ENCODE measurements at regions not wholly inside any gene's neighbourhood (a gene's known extent, or its start where the extent isn't known, plus 50 kb on each side); places are given as distances from the start of the nearest gene placed in this dataset.
"Not testable (repeated sequence)": the region's sequence is repeated elsewhere in the genome, so short reads cannot be mapped to it uniquely, and the experiment has no call there.

- H3K27ac ChIP-seq (ENCODE audit: low read length), result no peak overlapping the region
- no peaks in the 10 kb centered on the region for H3K27me3 ChIP-seq (ENCODE audit: low read depth, low read length)
- H3K4me1 ChIP-seq (ENCODE audit: low read length), result no peaks in the 10 kb centered on the region
- no peaks in the 10 kb centered on the region for H3K79me2 ChIP-seq (ENCODE audit: low read length)
- H3K36me3 ChIP-seq (replicated peaks; ENCODE audit: low read depth, low read length), result no peaks in the 10 kb centered on the region
- no peak overlapping the region for H3K4me3 ChIP-seq (ENCODE audit: low read length)
- no peak overlapping the region for H3K9ac ChIP-seq (ENCODE audit: low read length)
- H3K4me2 ChIP-seq (ENCODE audit: low read length), result no peak overlapping the region
- H3K9me3 ChIP-seq (ENCODE audit: insufficient read depth, low read length), result no peaks in the 10 kb centered on the region
- no peak overlapping the region for H2AFZ ChIP-seq (ENCODE audit: low read depth, low read length)
- H4K20me1 ChIP-seq (ENCODE audit: insufficient read depth, low read length), result no peaks in the 10 kb centered on the region
- no peak for TF ChIP-seq EZH2phosphoT487 (IDR thresholded peaks at IDR 0.05; ENCODE audit: low read depth)
- TF ChIP-seq CTCF (IDR thresholded peaks at IDR 0.05; ENCODE audit: low read depth, low read length), result no peak
Observed at GRCh38 chr21:17200250-17200649, 312.6 kb upstream of the CXADR start.

- no peaks in the 10 kb centered on the region for H4K20me1 ChIP-seq (ENCODE audit: insufficient read depth, low read length)
- TF ChIP-seq CTCF (IDR thresholded peaks at IDR 0.05; ENCODE audit: low read depth, low read length), result no peak
- no peaks in the 10 kb centered on the region for H3K9me3 ChIP-seq (ENCODE audit: insufficient read depth, low read length)
- H3K4me3 ChIP-seq (ENCODE audit: low read length), result no peak overlapping the region
- no peak overlapping the region for H2AFZ ChIP-seq (ENCODE audit: low read depth, low read length)
- no peak overlapping the region for H3K4me2 ChIP-seq (ENCODE audit: low read length)
- H3K36me3 ChIP-seq (replicated peaks; ENCODE audit: low read depth, low read length), result no peaks in the 10 kb centered on the region
- no peaks in the 10 kb centered on the region for H3K4me1 ChIP-seq (ENCODE audit: low read length)
- no peaks in the 10 kb centered on the region for H3K27me3 ChIP-seq (ENCODE audit: low read depth, low read length)
- no peak overlapping the region for H3K9ac ChIP-seq (ENCODE audit: low read length)
- no peak overlapping the region for H3K27ac ChIP-seq (ENCODE audit: low read length)
- no peaks in the 10 kb centered on the region for H3K79me2 ChIP-seq (ENCODE audit: low read length)
Observed at GRCh38 chr21:17201741-17202260, 311.0 kb upstream of the CXADR start.

- no peaks in the 10 kb centered on the region for H3K36me3 ChIP-seq (replicated peaks; ENCODE audit: low read depth, low read length)
- H3K79me2 ChIP-seq (ENCODE audit: low read length), result no peaks in the 10 kb centered on the region
- H3K4me3 ChIP-seq (ENCODE audit: low read length), result no peak overlapping the region
- no peaks in the 10 kb centered on the region for H3K9me3 ChIP-seq (ENCODE audit: insufficient read depth, low read length)
- H3K4me2 ChIP-seq (ENCODE audit: low read length), result no peak overlapping the region
- H2AFZ ChIP-seq (ENCODE audit: low read depth, low read length), result no peak overlapping the region
- no peaks in the 10 kb centered on the region for H4K20me1 ChIP-seq (ENCODE audit: insufficient read depth, low read length)
- H3K27ac ChIP-seq (ENCODE audit: low read length), result no peak overlapping the region
- TF ChIP-seq CTCF (IDR thresholded peaks at IDR 0.05; ENCODE audit: low read depth, low read length) (no peak), EZH2phosphoT487 (IDR thresholded peaks at IDR 0.05; ENCODE audit: low read depth) (no peak)
- H3K4me1 ChIP-seq (ENCODE audit: low read length), result no peaks in the 10 kb centered on the region
- H3K9ac ChIP-seq (ENCODE audit: low read length), result no peak overlapping the region
- no peaks in the 10 kb centered on the region for H3K27me3 ChIP-seq (ENCODE audit: low read depth, low read length)
Observed at GRCh38 chr21:17214801-17215200, 298.0 kb upstream of the CXADR start.

GRCh38 chr21:17219050-17219449 is 293.8 kb upstream of the CXADR start:
- not testable (repeated sequence) for H3K4me1 ChIP-seq (ENCODE audit: low read length); H4K20me1 ChIP-seq (ENCODE audit: insufficient read depth, low read length); H3K79me2 ChIP-seq (ENCODE audit: low read length); H3K9ac ChIP-seq (ENCODE audit: low read length); H3K36me3 ChIP-seq (replicated peaks; ENCODE audit: low read depth, low read length); H3K9me3 ChIP-seq (ENCODE audit: insufficient read depth, low read length); H3K4me2 ChIP-seq (ENCODE audit: low read length); H2AFZ ChIP-seq (ENCODE audit: low read depth, low read length); H3K27ac ChIP-seq (ENCODE audit: low read length); H3K27me3 ChIP-seq (ENCODE audit: low read depth, low read length); H3K4me3 ChIP-seq (ENCODE audit: low read length)

GRCh38 chr21:17231124-17231523 is 281.7 kb upstream of the CXADR start:
- Histone ChIP-seq H2AFZ (ENCODE audit: low read depth, low read length) (no peak overlapping the region), H3K4me2 (ENCODE audit: low read length) (no peak overlapping the region), H3K4me1 (ENCODE audit: low read length) (no peaks in the 10 kb centered on the region), H3K4me3 (ENCODE audit: low read length) (no peak overlapping the region), H3K36me3 (replicated peaks; ENCODE audit: low read depth, low read length) (no peaks in the 10 kb centered on the region), H3K27ac (ENCODE audit: low read length) (no peak overlapping the region), H3K9me3 (ENCODE audit: insufficient read depth, low read length) (no peaks in the 10 kb centered on the region), H3K79me2 (ENCODE audit: low read length) (no peaks in the 10 kb centered on the region), H4K20me1 (ENCODE audit: insufficient read depth, low read length) (no peaks in the 10 kb centered on the region), H3K9ac (ENCODE audit: low read length) (no peak overlapping the region), H3K27me3 (ENCODE audit: low read depth, low read length) (no peaks in the 10 kb centered on the region)
- TF ChIP-seq EZH2phosphoT487 (IDR thresholded peaks at IDR 0.05; ENCODE audit: low read depth) (no peak), CTCF (IDR thresholded peaks at IDR 0.05; ENCODE audit: low read depth, low read length) (no peak)
